A549 (cell line): ENCODE measurements at regions not wholly inside any gene's neighbourhood (a gene's known extent, or its start where the extent isn't known, plus 50 kb on each side); places are given as distances from the start of the nearest gene placed in this dataset.

Experiments used
- ATAC-seq, 2 experiments: fragments of 200-7000 bp in 1 of 2; fragments of >200 bp in 1 of 2; cut with Nextera tagmentation in 1 of 2; cut with Tn5 transposase in 1 of 2; 3 replicates each; pipeline versions ENCODE4 v1.8.0 to v1.9.1; 2018 to 2020; ENCODE audit warnings: mild to moderate bottlenecking in 1 of 2, moderate library complexity in 1 of 2
- CTCF ChIA-PET: fragments of 300-600 bp; sonication (Branson Sonifier 250); formaldehyde crosslinking; extraction: SDS; loops from one replicate; lab custom pipeline; 2021; ENCODE audit warnings: antibody characterized with exemption, inconsistent platforms; lab: Yijun Ruan, JAX
- POLR2A ChIA-PET: fragments of 350-600 bp; formaldehyde crosslinking; extraction: SDS; loops from one replicate; lab custom pipeline; 2021; ENCODE audit warnings: antibody characterized with exemption, inconsistent platforms; lab: Yijun Ruan, JAX
- DNase-seq, 2 experiments: peaks; one replicate each; pipeline versions ENCODE4 v3.0.0 to v3.0.0-alpha.2; 2011 to 2016; ENCODE audit warnings: low read depth in 1 of 2, low spot score in 1 of 2
- FAIRE-seq: peaks from 2 replicates; lab custom pipeline; 2011; peaks lifted over from hg19 to GRCh38; lab: Jason Lieb, UNC
- H3K27ac ChIP-seq, 2 experiments: fragments of >200 bp; sonication (Bioruptor Twin); formaldehyde crosslinking; 3 replicates each; pipeline ENCODE4 v1.5.1; 2016 to 2017
- H3K4me1 ChIP-seq: fragments of >200 bp; sonication (Bioruptor Twin); formaldehyde crosslinking; 3 replicates; pipeline ENCODE4 v1.6.1; 2016
- H3K4me2 ChIP-seq: fragments of >200 bp; sonication (Bioruptor Twin); formaldehyde crosslinking; 3 replicates; pipeline ENCODE4 v1.6.1; 2016
- H3K4me3 ChIP-seq: fragments of >200 bp; sonication (Bioruptor Twin); formaldehyde crosslinking; 3 replicates; pipeline ENCODE4 v1.5.1; 2016
- H3K9me3 ChIP-seq: fragments of >200 bp; sonication (Bioruptor Twin); formaldehyde crosslinking; 3 replicates; pipeline ENCODE4 v1.6.1; 2016
- BCL3 ChIP-seq: fragments of >200 bp; sonication (Bioruptor Twin); formaldehyde crosslinking; IDR thresholded peaks from 3 replicates; pipeline ENCODE4 v1.6.1; 2016
- CBX2 ChIP-seq: fragments of 200-600 bp; sonication (generic); IDR thresholded peaks from 2 replicates; pipeline ENCODE4 v1.6.1; 2016; ENCODE audit warnings: low read depth, mild to moderate bottlenecking, borderline replicate concordance
- E2F6 ChIP-seq: IDR thresholded peaks from 2 replicates; pipeline ENCODE4 v1.6.1; 2012; ENCODE audit warnings: low read depth, borderline replicate concordance
- EHF ChIP-seq: fragments of 250-450 bp; sonication (Bioruptor Pico); IDR thresholded peaks from 2 replicates; pipeline ENCODE4 v1.5.0; 2020; ENCODE audit warnings: mild to moderate bottlenecking
- EP300 ChIP-seq, 2 experiments: fragments of >200 bp; sonication (Bioruptor Twin); formaldehyde crosslinking; IDR thresholded peaks; 2 replicates in 1 of 2; 3 replicates in 1 of 2; pipeline ENCODE4 v1.6.1; 2016 to 2017
- ESRRA ChIP-seq: fragments of 150-350 bp; IDR thresholded peaks from 2 replicates; pipeline ENCODE4 v1.6.1; 2014; ENCODE audit warnings: mild to moderate bottlenecking, low read length, borderline replicate concordance
- GATA3 ChIP-seq: IDR thresholded peaks from 2 replicates; pipeline ENCODE4 v1.6.1; 2012; ENCODE audit warnings: borderline replicate concordance
- HDAC2 ChIP-seq: fragments of 200-600 bp; sonication (generic); IDR thresholded peaks from 2 replicates; pipeline ENCODE4 v1.6.1; 2016
- HES2 ChIP-seq: fragments of >200 bp; sonication (Bioruptor Twin); formaldehyde crosslinking; IDR thresholded peaks from 2 replicates; pipeline ENCODE4 v1.6.1; 2016
- HMGXB4 ChIP-seq: fragments of 250-450 bp; sonication (Bioruptor Pico); IDR thresholded peaks from 2 replicates; pipeline ENCODE4 v1.5.0; 2021; ENCODE audit warnings: mild to moderate bottlenecking, moderate library complexity, borderline replicate concordance
- HOXA7 ChIP-seq: fragments of 250-450 bp; sonication (Bioruptor Pico); IDR thresholded peaks from 2 replicates; pipeline ENCODE4 v1.5.0; 2020; ENCODE audit warnings: mild to moderate bottlenecking, moderate library complexity
- KDM1A ChIP-seq: fragments of 200-600 bp; sonication (generic); IDR thresholded peaks from 2 replicates; pipeline ENCODE4 v1.6.1; 2016; ENCODE audit warnings: low read depth, mild to moderate bottlenecking
- NFE2L2 ChIP-seq: fragments of 150-350 bp; conservative IDR thresholded peaks from 2 replicates; pipeline ENCODE4 v1.6.1; 2014; ENCODE audit warnings: low read length
- NR3C1 ChIP-seq: fragments of >200 bp; sonication (Bioruptor Twin); formaldehyde crosslinking; IDR thresholded peaks from 3 replicates; pipeline ENCODE4 v1.6.1; 2017
- PBX3 ChIP-seq: IDR thresholded peaks from 2 replicates; pipeline ENCODE4 v1.6.1; 2012
- PHF8 ChIP-seq: fragments of 200-600 bp; sonication (generic); IDR thresholded peaks from 2 replicates; pipeline ENCODE4 v1.6.1; 2016; ENCODE audit warnings: low read depth, mild to moderate bottlenecking, antibody characterized with exemption, moderate library complexity, borderline replicate concordance
- POLR2A ChIP-seq: IDR thresholded peaks from 2 replicates; pipeline ENCODE4 v1.6.1; 2012; ENCODE audit warnings: mild to moderate bottlenecking, low read length
- POLR2AphosphoS2 ChIP-seq: conservative IDR thresholded peaks from 2 replicates; pipeline ENCODE4 v1.6.1; 2012; ENCODE audit warnings: low read length, improper control_type of control experiment, inconsistent platforms
- RAD21 ChIP-seq, 2 experiments: fragments of >200 bp in 1 of 2; sonication (Bioruptor Twin) in 1 of 2; formaldehyde crosslinking in 1 of 2; IDR thresholded peaks in 1 of 2; conservative IDR thresholded peaks in 1 of 2; 2 replicates in 1 of 2; 3 replicates in 1 of 2; pipeline ENCODE4 v1.6.1; 2012 to 2018; ENCODE audit warnings: inconsistent platforms in 1 of 2
- RCOR1 ChIP-seq: fragments of 150-350 bp; IDR thresholded peaks from 2 replicates; pipeline ENCODE4 v1.6.1; 2014; ENCODE audit warnings: antibody characterized with exemption, low read length, low read depth
- RNF2 ChIP-seq: fragments of 200-600 bp; sonication (generic); IDR thresholded peaks from 2 replicates; pipeline ENCODE4 v1.6.1; 2016; ENCODE audit warnings: low read depth, mild to moderate bottlenecking, antibody characterized with exemption, moderate library complexity, borderline replicate concordance
- SREBF2 ChIP-seq: fragments of 450-650 bp; IDR thresholded peaks from 2 replicates; pipeline ENCODE4 v1.6.1; 2014; ENCODE audit warnings: mild to moderate bottlenecking, moderate library complexity
- ZC3H11A ChIP-seq: fragments of 450-650 bp; IDR thresholded peaks from 2 replicates; pipeline ENCODE4 v1.6.1; 2014; ENCODE audit warnings: antibody characterized with exemption, mild to moderate bottlenecking
- ZSCAN20 ChIP-seq: fragments of 250-450 bp; sonication (Bioruptor Pico); IDR thresholded peaks from 2 replicates; pipeline ENCODE4 v1.8.0; 2022; ENCODE audit warnings: mild to moderate bottlenecking, moderate library complexity
- WGBS: methylation state at CpG from one replicate; pipeline ENCODE4 v1.1.6; 2017; ENCODE audit errors: missing lambda C conversion rate; 5-methylcytosine and 5-hydroxymethylcytosine counted together

GRCh38 chr7:33845991-33846509 is 59.3 kb upstream of the BMPER start (continued):
- TF ChIP-seq RAD21 (conservative IDR thresholded peaks at IDR 0.05 in 1 of 2, IDR thresholded peaks at IDR 0.05 in 1 of 2) (no peak), HES2 (no peak), KDM1A (no peak), GATA3 (no peak), E2F6 (no peak), RNF2 (no peak), HOXA7 (CRISPR knock-in tag) (no peak), HDAC2 (no peak), PBX3 (no peak)

- TF ChIP-seq SREBF2 (no peak), EP300 (IDR thresholded peaks at IDR 0.05) (no peak), NR3C1 (no peak), CBX2 (no peak), POLR2A (no peak), ZSCAN20 (no peak), EHF (CRISPR knock-in tag) (no peak), NFE2L2 (no peak), ZC3H11A (no peak), RCOR1 (no peak), PHF8 (no peak), POLR2AphosphoS2 (no peak), HMGXB4 (CRISPR knock-in tag) (no peak), BCL3 (no peak), ESRRA (no peak), HES2 (no peak)
- ATAC-seq (no peak), FAIRE-seq (no peak), DNase-seq (no peak)
- Histone ChIP-seq H3K4me3 (no peak overlapping the region), H3K4me1 (no peaks in the 10 kb centered on the region), H3K9me3 (no peaks in the 10 kb centered on the region), H3K4me2 (no peak overlapping the region), H3K27ac (no peak overlapping the region)
- WGBS, result 65% methylated on average over 2 of the region's 2 CpGs
- CTCF ChIA-PET, result interaction anchor here (0.8 to 1.6 kb wide), 4 partner anchors 8 to 46 kb away, joined by 3 to 4 read pairs (median 3); no protein-coding TSS in a partner anchor
- POLR2A ChIA-PET, result no interaction called here
Observed at GRCh38 chr7:33849004-33849403, 56.3 kb upstream of the BMPER start.
